H9 (cell line): ENCODE measurements at regions not wholly inside any gene's neighbourhood (a gene's known extent, or its start where the extent isn't known, plus 50 kb on each side); places are given as distances from the start of the nearest gene placed in this dataset.

ENCODE experiments used
- DNase-seq: peaks from one replicate; pipeline ENCODE4 v3.0.0-alpha.2; 2017
- H2AFZ ChIP-seq: one replicate; pipeline ENCODE4 v1.6.1; 2013; ENCODE audit warnings: mild to moderate bottlenecking, low read length, control low read depth, moderate library complexity
- H2AK5ac ChIP-seq: 2 replicates; pipeline ENCODE4 v1.6.1; 2013; ENCODE audit warnings: low read length, control low read depth, mixed read lengths; ENCODE audit not compliant: insufficient read length
- H2BK120ac ChIP-seq: one replicate; pipeline ENCODE4 v1.6.1; 2013; ENCODE audit warnings: low read depth, mild to moderate bottlenecking, low read length, control low read depth, inconsistent platforms; ENCODE audit not compliant: poor library complexity, severe bottlenecking
- H2BK12ac ChIP-seq: 2 replicates; pipeline ENCODE4 v1.6.1; 2013; ENCODE audit warnings: low read length, control low read depth, mixed read lengths, low read depth; ENCODE audit not compliant: insufficient read length
- H2BK15ac ChIP-seq: 2 replicates; pipeline ENCODE4 v1.6.1; 2013; ENCODE audit warnings: low read depth, low read length, control low read depth
- H2BK20ac ChIP-seq: one replicate; pipeline ENCODE4 v1.6.1; 2013; ENCODE audit warnings: low read depth, mild to moderate bottlenecking, low read length, control low read depth, inconsistent platforms; ENCODE audit not compliant: poor library complexity, severe bottlenecking
- H2BK5ac ChIP-seq: 2 replicates; pipeline ENCODE4 v1.6.1; 2013; ENCODE audit warnings: low read length, control low read depth, mixed read lengths; ENCODE audit not compliant: insufficient read length
- H3K14ac ChIP-seq: 2 replicates; pipeline ENCODE4 v1.6.1; 2013; ENCODE audit warnings: low read length, control low read depth; ENCODE audit not compliant: insufficient read depth
- H3K18ac ChIP-seq: 2 replicates; pipeline ENCODE4 v1.6.1; 2013; ENCODE audit warnings: low read depth, mild to moderate bottlenecking, mixed read lengths, low read length, control low read depth; ENCODE audit not compliant: insufficient read length
- H3K23ac ChIP-seq: 2 replicates; pipeline ENCODE4 v1.6.1; 2013; ENCODE audit warnings: low read length, control low read depth, mixed read lengths, low read depth; ENCODE audit not compliant: insufficient read length
- H3K23me2 ChIP-seq: 2 replicates; pipeline ENCODE4 v1.6.1; 2013; ENCODE audit warnings: low read depth, mild to moderate bottlenecking, mixed read lengths, low read length, control low read depth; ENCODE audit not compliant: insufficient read length, poor library complexity, severe bottlenecking
- H3K27ac ChIP-seq: 2 replicates; pipeline ENCODE4 v1.5.1; 2013; ENCODE audit warnings: low read length, control low read depth, mixed read lengths, low read depth; ENCODE audit not compliant: insufficient read length
- H3K27me3 ChIP-seq: 2 replicates; pipeline ENCODE4 v1.6.1; 2013; ENCODE audit warnings: low read length, control low read depth, inconsistent platforms; ENCODE audit not compliant: insufficient read depth
- H3K4ac ChIP-seq: 2 replicates; pipeline ENCODE4 v1.6.1; 2013; ENCODE audit warnings: low read depth, mild to moderate bottlenecking, control low read depth, inconsistent platforms, low read length, moderate library complexity
- H3K4me1 ChIP-seq: 2 replicates; pipeline ENCODE4 v1.6.1; 2013; ENCODE audit warnings: low read length, control low read depth, inconsistent platforms; ENCODE audit not compliant: insufficient read depth
- H3K4me2 ChIP-seq: 2 replicates; pipeline ENCODE4 v1.6.1; 2013; ENCODE audit warnings: low read length, control low read depth, mixed read lengths; ENCODE audit not compliant: insufficient read length, insufficient read depth
- H3K56ac ChIP-seq: 2 replicates; pipeline ENCODE4 v1.6.1; 2013; ENCODE audit warnings: low read depth, mild to moderate bottlenecking, mixed read lengths, low read length, control low read depth; ENCODE audit not compliant: insufficient read length
- H3K79me1 ChIP-seq: 2 replicates; pipeline ENCODE4 v1.6.1; 2013; ENCODE audit warnings: low read depth, mild to moderate bottlenecking, moderate library complexity, low read length, control low read depth, inconsistent platforms; ENCODE audit not compliant: insufficient read depth, poor library complexity, severe bottlenecking
- H3K79me2 ChIP-seq: 2 replicates; pipeline ENCODE4 v1.6.1; 2013; ENCODE audit warnings: low read length, control low read depth, inconsistent platforms; ENCODE audit not compliant: insufficient read depth
- H3K9ac ChIP-seq: 2 replicates; pipeline ENCODE4 v1.6.1; 2013; ENCODE audit warnings: low read length, control low read depth, mixed read lengths; ENCODE audit not compliant: insufficient read length; ENCODE audit errors: extremely low read depth
- H3K9me3 ChIP-seq: one replicate; pipeline ENCODE4 v1.6.1; 2013; ENCODE audit warnings: low read depth, low read length, inconsistent platforms; ENCODE audit not compliant: control insufficient read depth
- H3T11ph ChIP-seq: one replicate; pipeline ENCODE4 v1.6.1; 2013; ENCODE audit warnings: mild to moderate bottlenecking, low read length, control low read depth, inconsistent platforms
- H4K20me1 ChIP-seq: one replicate; pipeline ENCODE4 v1.6.1; 2013; ENCODE audit not compliant: control insufficient read depth, insufficient read length, insufficient read depth
- H4K5ac ChIP-seq: 2 replicates; pipeline ENCODE4 v1.6.1; 2013; ENCODE audit warnings: low read depth, mild to moderate bottlenecking, mixed read lengths, low read length, control low read depth; ENCODE audit not compliant: insufficient read length
- H4K8ac ChIP-seq: replicated peaks from 2 replicates; pipeline ENCODE4 v1.6.1; 2013; ENCODE audit warnings: low read length, control low read depth, mixed read lengths, low read depth; ENCODE audit not compliant: insufficient read length
- H4K91ac ChIP-seq: 2 replicates; pipeline ENCODE4 v1.6.1; 2013; ENCODE audit warnings: low read depth, mild to moderate bottlenecking, moderate library complexity, mixed read lengths, low read length, control low read depth; ENCODE audit not compliant: insufficient read length
- H3K27ac Mint-ChIP-seq, 3 experiments: 2 replicates in 2 of 3; 3 replicates in 1 of 3; pipeline ENCODE4 v1.8.0; 2020 to 2021; ENCODE audit warnings: mixed read lengths in 3 of 3, mild to moderate bottlenecking in 1 of 3, moderate library complexity in 1 of 3
- H3K27me3 Mint-ChIP-seq: 2 replicates; pipeline ENCODE4 v1.8.0; 2021; ENCODE audit warnings: low read depth, mild to moderate bottlenecking, moderate library complexity, mixed read lengths
- H3K36me3 Mint-ChIP-seq, 3 experiments: 2 replicates in 2 of 3; 3 replicates in 1 of 3; pipeline ENCODE4 v1.8.0; 2020 to 2021; ENCODE audit warnings: low read depth in 3 of 3, mixed read lengths in 3 of 3; ENCODE audit not compliant: insufficient read depth in 1 of 3
- H3K4me1 Mint-ChIP-seq, 2 experiments: 2 replicates each; pipeline ENCODE4 v1.8.0; 2020; ENCODE audit warnings: mixed read lengths in 2 of 2
- H3K4me3 Mint-ChIP-seq, 2 experiments: 2 replicates in 1 of 2; 3 replicates in 1 of 2; pipeline ENCODE4 v1.8.0; 2020 to 2021; ENCODE audit warnings: mild to moderate bottlenecking in 2 of 2, mixed read lengths in 2 of 2, moderate library complexity in 1 of 2
- H3K9me3 Mint-ChIP-seq, 2 experiments: 2 replicates in 1 of 2; 3 replicates in 1 of 2; pipeline ENCODE4 v1.8.0; 2020; ENCODE audit warnings: mild to moderate bottlenecking in 2 of 2, mixed read lengths in 2 of 2, moderate library complexity in 1 of 2
- WGBS: extraction: QIAGEN DNeasy Blood & Tissue Kit; methylation state at CpG from one replicate; pipeline ENCODE4 v1.1.7; 2013; ENCODE audit warnings: missing lambda C conversion rate, low lambda C conversion rate, mixed read lengths; ENCODE audit not compliant: insufficient read length; ENCODE audit errors: extremely low coverage; 5-methylcytosine and 5-hydroxymethylcytosine counted together
- TF ChIP-seq, protein P1 (sequence below): fragments of 200-600 bp; sonication (generic); conservative IDR thresholded peaks from 3 replicates; pipeline ENCODE4 v1.8.0; 2021; ENCODE audit warnings: antibody characterized with exemption, mild to moderate bottlenecking

DNA sequence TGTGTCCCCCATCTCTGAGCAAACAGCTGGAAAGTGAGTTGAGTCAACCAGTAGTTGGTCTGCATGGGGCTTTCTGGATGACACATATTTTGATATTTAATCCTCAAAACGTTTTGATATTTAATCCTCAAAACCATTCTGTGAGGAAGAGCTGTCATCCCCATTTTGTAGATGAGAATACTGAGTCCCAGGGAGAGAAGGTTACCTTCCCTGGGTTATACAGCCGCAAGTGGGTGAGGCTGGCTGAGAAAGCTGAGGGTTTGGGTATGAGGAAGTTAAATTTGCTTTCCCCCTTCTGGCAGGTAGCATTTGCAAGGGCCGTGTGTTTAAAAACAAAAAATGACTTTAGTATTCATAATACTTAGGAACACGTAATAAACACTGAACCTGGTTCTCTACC lies 447.2 kb downstream of the XYLT1 start:
- Histone ChIP-seq H3K4me1 (no peaks in the 10 kb centered on the region), H3K14ac (no peak overlapping the region), H3T11ph (no peak overlapping the region), H3K23me2 (no peaks in the 10 kb centered on the region), H3K56ac (no peak overlapping the region), H2AFZ (no peak overlapping the region), H2BK120ac (no peak overlapping the region), H4K8ac (no peak overlapping the region), H3K27me3 (no peaks in the 10 kb centered on the region), H3K79me1 (no peaks in the 10 kb centered on the region), H2BK5ac (no peak overlapping the region), H4K20me1 (no peaks in the 10 kb centered on the region), H3K9ac (no peak overlapping the region), H3K4ac (no peak overlapping the region), H2BK15ac (no peak overlapping the region), H3K18ac (no peak overlapping the region), H3K23ac (no peak overlapping the region), H3K4me2 (no peak overlapping the region), H4K91ac (no peak overlapping the region), H3K79me2 (no peaks in the 10 kb centered on the region), H2BK20ac (no peak overlapping the region), H2AK5ac (no peak overlapping the region), H4K5ac (no peak overlapping the region), H3K27ac (no peak overlapping the region), H2BK12ac (no peak overlapping the region), H3K9me3 (no peaks in the 10 kb centered on the region)
- H3K9me3 Mint-ChIP-seq: no peaks in the 10 kb centered on the region
- no peaks in the 10 kb centered on the region for H3K36me3 Mint-ChIP-seq
- no peak overlapping the region; a peak in 1 of 7 replicates for H3K27ac Mint-ChIP-seq
- no peaks in the 10 kb centered on the region for H3K27me3 Mint-ChIP-seq
- H3K4me3 Mint-ChIP-seq: no peak overlapping the region
- TF ChIP-seq, protein P1, sequence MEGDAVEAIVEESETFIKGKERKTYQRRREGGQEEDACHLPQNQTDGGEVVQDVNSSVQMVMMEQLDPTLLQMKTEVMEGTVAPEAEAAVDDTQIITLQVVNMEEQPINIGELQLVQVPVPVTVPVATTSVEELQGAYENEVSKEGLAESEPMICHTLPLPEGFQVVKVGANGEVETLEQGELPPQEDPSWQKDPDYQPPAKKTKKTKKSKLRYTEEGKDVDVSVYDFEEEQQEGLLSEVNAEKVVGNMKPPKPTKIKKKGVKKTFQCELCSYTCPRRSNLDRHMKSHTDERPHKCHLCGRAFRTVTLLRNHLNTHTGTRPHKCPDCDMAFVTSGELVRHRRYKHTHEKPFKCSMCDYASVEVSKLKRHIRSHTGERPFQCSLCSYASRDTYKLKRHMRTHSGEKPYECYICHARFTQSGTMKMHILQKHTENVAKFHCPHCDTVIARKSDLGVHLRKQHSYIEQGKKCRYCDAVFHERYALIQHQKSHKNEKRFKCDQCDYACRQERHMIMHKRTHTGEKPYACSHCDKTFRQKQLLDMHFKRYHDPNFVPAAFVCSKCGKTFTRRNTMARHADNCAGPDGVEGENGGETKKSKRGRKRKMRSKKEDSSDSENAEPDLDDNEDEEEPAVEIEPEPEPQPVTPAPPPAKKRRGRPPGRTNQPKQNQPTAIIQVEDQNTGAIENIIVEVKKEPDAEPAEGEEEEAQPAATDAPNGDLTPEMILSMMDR: no peak
- DNase-seq: no peak
- WGBS: no CpG with 5 or more reads among the region's 4 CpGs
- H3K4me1 Mint-ChIP-seq: peaks cover 7 to 13% of the 10 kb centered on the region in 2 experiments; a peak in 3 of 4 replicates
